Panc1 (cell line): ENCODE measurements at regions not wholly inside any gene's neighbourhood (a gene's known extent, or its start where the extent isn't known, plus 50 kb on each side); places are given as distances from the start of the nearest gene placed in this dataset.

ENCODE experiments used
- POLR2AphosphoS5 ChIP-seq: IDR thresholded peaks from 2 replicates; pipeline ENCODE4 v1.6.1; 2012; ENCODE audit warnings: mild to moderate bottlenecking, low read depth, low read length, moderate library complexity
- SIN3A ChIP-seq: IDR thresholded peaks from 2 replicates; pipeline ENCODE4 v1.6.1; 2012; ENCODE audit warnings: low read depth, mild to moderate bottlenecking, low read length, moderate library complexity, borderline replicate concordance; ENCODE audit not compliant: insufficient read depth
- TF ChIP-seq, protein P1 (sequence below): fragments of 450-650 bp; IDR thresholded peaks from 2 replicates; pipeline ENCODE4 v1.5.1; 2017; ENCODE audit warnings: mild to moderate bottlenecking
- TF ChIP-seq, protein P2 (sequence below), 2 experiments: IDR thresholded peaks; 2 replicates each; pipeline ENCODE4 v1.6.1; 2011 to 2012; ENCODE audit warnings: low read depth in 2 of 2, control low read depth in 1 of 2, low read length in 1 of 2, mild to moderate bottlenecking in 1 of 2, moderate library complexity in 1 of 2; ENCODE audit not compliant: insufficient read depth in 1 of 2

DNA sequence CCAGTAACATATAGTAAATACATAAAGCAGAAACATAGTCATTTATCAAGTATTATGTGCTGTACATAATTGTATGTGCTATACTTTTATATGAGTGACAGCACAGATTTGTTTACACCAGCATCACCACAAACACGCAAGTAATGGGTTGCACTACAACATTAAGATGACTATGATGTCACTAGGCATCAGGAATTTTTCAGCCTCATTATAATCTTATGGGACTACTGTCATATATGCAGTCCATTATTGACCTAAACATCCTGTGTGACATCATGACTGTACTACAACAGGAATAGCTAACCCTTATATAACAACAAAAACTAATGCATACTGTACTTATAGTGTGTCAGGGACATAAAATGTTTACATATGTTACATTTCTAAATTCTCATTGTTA is 50.2 kb upstream of the IZUMO1R start:
- TF ChIP-seq, protein P1, sequence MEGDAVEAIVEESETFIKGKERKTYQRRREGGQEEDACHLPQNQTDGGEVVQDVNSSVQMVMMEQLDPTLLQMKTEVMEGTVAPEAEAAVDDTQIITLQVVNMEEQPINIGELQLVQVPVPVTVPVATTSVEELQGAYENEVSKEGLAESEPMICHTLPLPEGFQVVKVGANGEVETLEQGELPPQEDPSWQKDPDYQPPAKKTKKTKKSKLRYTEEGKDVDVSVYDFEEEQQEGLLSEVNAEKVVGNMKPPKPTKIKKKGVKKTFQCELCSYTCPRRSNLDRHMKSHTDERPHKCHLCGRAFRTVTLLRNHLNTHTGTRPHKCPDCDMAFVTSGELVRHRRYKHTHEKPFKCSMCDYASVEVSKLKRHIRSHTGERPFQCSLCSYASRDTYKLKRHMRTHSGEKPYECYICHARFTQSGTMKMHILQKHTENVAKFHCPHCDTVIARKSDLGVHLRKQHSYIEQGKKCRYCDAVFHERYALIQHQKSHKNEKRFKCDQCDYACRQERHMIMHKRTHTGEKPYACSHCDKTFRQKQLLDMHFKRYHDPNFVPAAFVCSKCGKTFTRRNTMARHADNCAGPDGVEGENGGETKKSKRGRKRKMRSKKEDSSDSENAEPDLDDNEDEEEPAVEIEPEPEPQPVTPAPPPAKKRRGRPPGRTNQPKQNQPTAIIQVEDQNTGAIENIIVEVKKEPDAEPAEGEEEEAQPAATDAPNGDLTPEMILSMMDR = no peak
- TF ChIP-seq, protein P2, sequence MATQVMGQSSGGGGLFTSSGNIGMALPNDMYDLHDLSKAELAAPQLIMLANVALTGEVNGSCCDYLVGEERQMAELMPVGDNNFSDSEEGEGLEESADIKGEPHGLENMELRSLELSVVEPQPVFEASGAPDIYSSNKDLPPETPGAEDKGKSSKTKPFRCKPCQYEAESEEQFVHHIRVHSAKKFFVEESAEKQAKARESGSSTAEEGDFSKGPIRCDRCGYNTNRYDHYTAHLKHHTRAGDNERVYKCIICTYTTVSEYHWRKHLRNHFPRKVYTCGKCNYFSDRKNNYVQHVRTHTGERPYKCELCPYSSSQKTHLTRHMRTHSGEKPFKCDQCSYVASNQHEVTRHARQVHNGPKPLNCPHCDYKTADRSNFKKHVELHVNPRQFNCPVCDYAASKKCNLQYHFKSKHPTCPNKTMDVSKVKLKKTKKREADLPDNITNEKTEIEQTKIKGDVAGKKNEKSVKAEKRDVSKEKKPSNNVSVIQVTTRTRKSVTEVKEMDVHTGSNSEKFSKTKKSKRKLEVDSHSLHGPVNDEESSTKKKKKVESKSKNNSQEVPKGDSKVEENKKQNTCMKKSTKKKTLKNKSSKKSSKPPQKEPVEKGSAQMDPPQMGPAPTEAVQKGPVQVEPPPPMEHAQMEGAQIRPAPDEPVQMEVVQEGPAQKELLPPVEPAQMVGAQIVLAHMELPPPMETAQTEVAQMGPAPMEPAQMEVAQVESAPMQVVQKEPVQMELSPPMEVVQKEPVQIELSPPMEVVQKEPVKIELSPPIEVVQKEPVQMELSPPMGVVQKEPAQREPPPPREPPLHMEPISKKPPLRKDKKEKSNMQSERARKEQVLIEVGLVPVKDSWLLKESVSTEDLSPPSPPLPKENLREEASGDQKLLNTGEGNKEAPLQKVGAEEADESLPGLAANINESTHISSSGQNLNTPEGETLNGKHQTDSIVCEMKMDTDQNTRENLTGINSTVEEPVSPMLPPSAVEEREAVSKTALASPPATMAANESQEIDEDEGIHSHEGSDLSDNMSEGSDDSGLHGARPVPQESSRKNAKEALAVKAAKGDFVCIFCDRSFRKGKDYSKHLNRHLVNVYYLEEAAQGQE (IDR thresholded peaks at IDR 0.05; ENCODE audit: insufficient read depth in 1 of 2, low read depth in 2 of 2, low read length in 1 of 2) = no peak
- TF ChIP-seq SIN3A (no peak), POLR2AphosphoS5 (no peak)
